GM21515 (cell line): ENCODE measurements at regions not wholly inside any gene's neighbourhood (a gene's known extent, or its start where the extent isn't known, plus 50 kb on each side); places are given as distances from the start of the nearest gene placed in this dataset.

Experiments
- ATAC-seq: cut with Tn5 transposase; IDR thresholded peaks from one replicate; pipeline ENCODE4 v1.9.1; 2021; ENCODE audit not compliant: unreplicated experiment

GRCh38 chr7:69464035-69464434 lies 134.2 kb upstream of the AUTS2 start:
- no peak for ATAC-seq

GRCh38 chr7:69465262-69465661 lies 133.0 kb upstream of the AUTS2 start:
- no peak for ATAC-seq

- no peak for ATAC-seq
Observed at GRCh38 chr7:69467826-69468225, 130.4 kb upstream of the AUTS2 start.

- ATAC-seq: no peak
Observed at GRCh38 chr7:69476416-69476815, 121.9 kb upstream of the AUTS2 start.

- no peak for ATAC-seq
Observed at GRCh38 chr7:69482676-69483075, 115.6 kb upstream of the AUTS2 start.

- ATAC-seq: no peak
Observed at GRCh38 chr7:69489533-69489932, 108.7 kb upstream of the AUTS2 start.

- ATAC-seq: no peak
Observed at GRCh38 chr7:69498671-69499070, 99.6 kb upstream of the AUTS2 start.

- ATAC-seq: no peak
Observed at GRCh38 chr7:69502358-69502757, 95.9 kb upstream of the AUTS2 start.

- ATAC-seq: no peak
Observed at GRCh38 chr7:69504733-69505420, 93.4 kb upstream of the AUTS2 start.

- ATAC-seq: no peak
Observed at GRCh38 chr7:69508736-69509135, 89.5 kb upstream of the AUTS2 start.

- ATAC-seq: no peak
Observed at GRCh38 chr7:69510114-69510513, 88.2 kb upstream of the AUTS2 start.

- no peak for ATAC-seq
Observed at GRCh38 chr7:69515495-69516212, 82.6 kb upstream of the AUTS2 start.

GRCh38 chr7:69516238-69516820 lies 81.9 kb upstream of the AUTS2 start:
- no peak for ATAC-seq

- no peak for ATAC-seq
Observed at GRCh38 chr7:69517985-69518704, 80.1 kb upstream of the AUTS2 start.

GRCh38 chr7:69518705-69519077 lies 79.6 kb upstream of the AUTS2 start:
- ATAC-seq: no peak

- ATAC-seq: no peak
Observed at GRCh38 chr7:69526570-69526969, 71.7 kb upstream of the AUTS2 start.

- ATAC-seq: no peak
Observed at GRCh38 chr7:69527706-69528105, 70.6 kb upstream of the AUTS2 start.

GRCh38 chr7:69531050-69531449 lies 67.2 kb upstream of the AUTS2 start:
- ATAC-seq: no peak

- no peak for ATAC-seq
Observed at GRCh38 chr7:69534461-69535041, 63.7 kb upstream of the AUTS2 start.

GRCh38 chr7:69537691-69538090 lies 60.6 kb upstream of the AUTS2 start:
- ATAC-seq: no peak

GRCh38 chr7:69539531-69539930 lies 58.7 kb upstream of the AUTS2 start:
- ATAC-seq: no peak
